Thyroid gland (tissue), 4 donors: ENCODE measurements at regions not wholly inside any gene's neighbourhood (a gene's known extent, or its start where the extent isn't known, plus 50 kb on each side); places are given as distances from the start of the nearest gene placed in this dataset.
"Not testable (repeated sequence)": the region's sequence is repeated elsewhere in the genome, so short reads cannot be mapped to it uniquely, and the experiment has no call there.

Experiments
- POLR2A ChIP-seq, 2 donors: fragments of 450-650 bp; IDR thresholded peaks; one replicate each; pipeline ENCODE4 v1.6.1; 2017; ENCODE audit warnings: antibody characterized with exemption in 2 of 2, mild to moderate bottlenecking in 2 of 2, moderate library complexity in 1 of 2
- TF ChIP-seq, protein P1 (sequence below), 6 experiments: fragments of 200-600 bp in 3 of 6; fragments of 450-650 bp in 3 of 6; sonication (generic) in 3 of 6; IDR thresholded peaks; one replicate each; pipeline ENCODE4 v1.5.1; 2016 to 2019; ENCODE audit warnings: antibody characterized with exemption in 6 of 6, mild to moderate bottlenecking in 2 of 6, inconsistent platforms in 1 of 6, moderate library complexity in 1 of 6

DNA sequence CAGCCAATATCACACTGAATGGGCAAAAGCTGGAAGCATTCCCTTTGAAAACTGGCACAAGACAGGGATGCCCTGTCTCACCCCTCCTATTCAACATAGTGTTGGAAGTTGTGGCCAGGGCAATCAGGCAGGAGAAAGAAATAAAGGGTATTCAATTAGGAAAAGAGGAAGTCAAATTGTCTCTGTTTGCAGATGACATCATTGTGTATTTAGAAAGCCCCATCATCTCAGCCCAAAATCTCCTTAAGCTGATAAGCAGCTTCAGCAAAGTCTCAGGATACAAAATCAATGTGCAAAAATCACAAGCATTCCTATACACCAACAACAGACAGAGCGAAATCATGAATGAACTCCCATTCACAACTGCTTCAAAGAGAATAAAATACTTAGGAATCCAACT lies 223.2 kb downstream of the MEX3B start:
- TF ChIP-seq, protein P1, sequence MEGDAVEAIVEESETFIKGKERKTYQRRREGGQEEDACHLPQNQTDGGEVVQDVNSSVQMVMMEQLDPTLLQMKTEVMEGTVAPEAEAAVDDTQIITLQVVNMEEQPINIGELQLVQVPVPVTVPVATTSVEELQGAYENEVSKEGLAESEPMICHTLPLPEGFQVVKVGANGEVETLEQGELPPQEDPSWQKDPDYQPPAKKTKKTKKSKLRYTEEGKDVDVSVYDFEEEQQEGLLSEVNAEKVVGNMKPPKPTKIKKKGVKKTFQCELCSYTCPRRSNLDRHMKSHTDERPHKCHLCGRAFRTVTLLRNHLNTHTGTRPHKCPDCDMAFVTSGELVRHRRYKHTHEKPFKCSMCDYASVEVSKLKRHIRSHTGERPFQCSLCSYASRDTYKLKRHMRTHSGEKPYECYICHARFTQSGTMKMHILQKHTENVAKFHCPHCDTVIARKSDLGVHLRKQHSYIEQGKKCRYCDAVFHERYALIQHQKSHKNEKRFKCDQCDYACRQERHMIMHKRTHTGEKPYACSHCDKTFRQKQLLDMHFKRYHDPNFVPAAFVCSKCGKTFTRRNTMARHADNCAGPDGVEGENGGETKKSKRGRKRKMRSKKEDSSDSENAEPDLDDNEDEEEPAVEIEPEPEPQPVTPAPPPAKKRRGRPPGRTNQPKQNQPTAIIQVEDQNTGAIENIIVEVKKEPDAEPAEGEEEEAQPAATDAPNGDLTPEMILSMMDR (IDR thresholded peaks at IDR 0.05), result not testable (repeated sequence)
- TF ChIP-seq POLR2A (IDR thresholded peaks at IDR 0.05), result not testable (repeated sequence)
